H9 (cell line): ENCODE measurements at regions not wholly inside any gene's neighbourhood (a gene's known extent, or its start where the extent isn't known, plus 50 kb on each side); places are given as distances from the start of the nearest gene placed in this dataset.
A peak's percentile ranks its signal among the peaks of the same experiment; 100 is the strongest.

Experiments used
- DNase-seq: peaks from one replicate; pipeline ENCODE4 v3.0.0-alpha.2; 2017
- H2AFZ ChIP-seq: one replicate; pipeline ENCODE4 v1.6.1; 2013; ENCODE audit warnings: mild to moderate bottlenecking, low read length, control low read depth, moderate library complexity
- H2AK5ac ChIP-seq: 2 replicates; pipeline ENCODE4 v1.6.1; 2013; ENCODE audit warnings: low read length, control low read depth, mixed read lengths; ENCODE audit not compliant: insufficient read length
- H2BK120ac ChIP-seq: one replicate; pipeline ENCODE4 v1.6.1; 2013; ENCODE audit warnings: low read depth, mild to moderate bottlenecking, low read length, control low read depth, inconsistent platforms; ENCODE audit not compliant: poor library complexity, severe bottlenecking
- H2BK12ac ChIP-seq: 2 replicates; pipeline ENCODE4 v1.6.1; 2013; ENCODE audit warnings: low read length, control low read depth, mixed read lengths, low read depth; ENCODE audit not compliant: insufficient read length
- H2BK15ac ChIP-seq: 2 replicates; pipeline ENCODE4 v1.6.1; 2013; ENCODE audit warnings: low read depth, low read length, control low read depth
- H2BK20ac ChIP-seq: one replicate; pipeline ENCODE4 v1.6.1; 2013; ENCODE audit warnings: low read depth, mild to moderate bottlenecking, low read length, control low read depth, inconsistent platforms; ENCODE audit not compliant: poor library complexity, severe bottlenecking
- H2BK5ac ChIP-seq: 2 replicates; pipeline ENCODE4 v1.6.1; 2013; ENCODE audit warnings: low read length, control low read depth, mixed read lengths; ENCODE audit not compliant: insufficient read length
- H3K14ac ChIP-seq: 2 replicates; pipeline ENCODE4 v1.6.1; 2013; ENCODE audit warnings: low read length, control low read depth; ENCODE audit not compliant: insufficient read depth
- H3K18ac ChIP-seq: 2 replicates; pipeline ENCODE4 v1.6.1; 2013; ENCODE audit warnings: low read depth, mild to moderate bottlenecking, mixed read lengths, low read length, control low read depth; ENCODE audit not compliant: insufficient read length
- H3K23ac ChIP-seq: 2 replicates; pipeline ENCODE4 v1.6.1; 2013; ENCODE audit warnings: low read length, control low read depth, mixed read lengths, low read depth; ENCODE audit not compliant: insufficient read length
- H3K23me2 ChIP-seq: 2 replicates; pipeline ENCODE4 v1.6.1; 2013; ENCODE audit warnings: low read depth, mild to moderate bottlenecking, mixed read lengths, low read length, control low read depth; ENCODE audit not compliant: insufficient read length, poor library complexity, severe bottlenecking
- H3K27ac ChIP-seq: 2 replicates; pipeline ENCODE4 v1.5.1; 2013; ENCODE audit warnings: low read length, control low read depth, mixed read lengths, low read depth; ENCODE audit not compliant: insufficient read length
- H3K27me3 ChIP-seq: 2 replicates; pipeline ENCODE4 v1.6.1; 2013; ENCODE audit warnings: low read length, control low read depth, inconsistent platforms; ENCODE audit not compliant: insufficient read depth
- H3K4ac ChIP-seq: 2 replicates; pipeline ENCODE4 v1.6.1; 2013; ENCODE audit warnings: low read depth, mild to moderate bottlenecking, control low read depth, inconsistent platforms, low read length, moderate library complexity
- H3K4me1 ChIP-seq: 2 replicates; pipeline ENCODE4 v1.6.1; 2013; ENCODE audit warnings: low read length, control low read depth, inconsistent platforms; ENCODE audit not compliant: insufficient read depth
- H3K4me2 ChIP-seq: 2 replicates; pipeline ENCODE4 v1.6.1; 2013; ENCODE audit warnings: low read length, control low read depth, mixed read lengths; ENCODE audit not compliant: insufficient read length, insufficient read depth
- H3K56ac ChIP-seq: 2 replicates; pipeline ENCODE4 v1.6.1; 2013; ENCODE audit warnings: low read depth, mild to moderate bottlenecking, mixed read lengths, low read length, control low read depth; ENCODE audit not compliant: insufficient read length
- H3K79me1 ChIP-seq: 2 replicates; pipeline ENCODE4 v1.6.1; 2013; ENCODE audit warnings: low read depth, mild to moderate bottlenecking, moderate library complexity, low read length, control low read depth, inconsistent platforms; ENCODE audit not compliant: insufficient read depth, poor library complexity, severe bottlenecking
- H3K79me2 ChIP-seq: 2 replicates; pipeline ENCODE4 v1.6.1; 2013; ENCODE audit warnings: low read length, control low read depth, inconsistent platforms; ENCODE audit not compliant: insufficient read depth
- H3K9ac ChIP-seq: 2 replicates; pipeline ENCODE4 v1.6.1; 2013; ENCODE audit warnings: low read length, control low read depth, mixed read lengths; ENCODE audit not compliant: insufficient read length; ENCODE audit errors: extremely low read depth
- H3K9me3 ChIP-seq: one replicate; pipeline ENCODE4 v1.6.1; 2013; ENCODE audit warnings: low read depth, low read length, inconsistent platforms; ENCODE audit not compliant: control insufficient read depth
- H3T11ph ChIP-seq: one replicate; pipeline ENCODE4 v1.6.1; 2013; ENCODE audit warnings: mild to moderate bottlenecking, low read length, control low read depth, inconsistent platforms
- H4K20me1 ChIP-seq: one replicate; pipeline ENCODE4 v1.6.1; 2013; ENCODE audit not compliant: control insufficient read depth, insufficient read length, insufficient read depth
- H4K5ac ChIP-seq: 2 replicates; pipeline ENCODE4 v1.6.1; 2013; ENCODE audit warnings: low read depth, mild to moderate bottlenecking, mixed read lengths, low read length, control low read depth; ENCODE audit not compliant: insufficient read length
- H4K8ac ChIP-seq: replicated peaks from 2 replicates; pipeline ENCODE4 v1.6.1; 2013; ENCODE audit warnings: low read length, control low read depth, mixed read lengths, low read depth; ENCODE audit not compliant: insufficient read length
- H4K91ac ChIP-seq: 2 replicates; pipeline ENCODE4 v1.6.1; 2013; ENCODE audit warnings: low read depth, mild to moderate bottlenecking, moderate library complexity, mixed read lengths, low read length, control low read depth; ENCODE audit not compliant: insufficient read length
- H3K27ac Mint-ChIP-seq, 3 experiments: 2 replicates in 2 of 3; 3 replicates in 1 of 3; pipeline ENCODE4 v1.8.0; 2020 to 2021; ENCODE audit warnings: mixed read lengths in 3 of 3, mild to moderate bottlenecking in 1 of 3, moderate library complexity in 1 of 3
- H3K27me3 Mint-ChIP-seq: 2 replicates; pipeline ENCODE4 v1.8.0; 2021; ENCODE audit warnings: low read depth, mild to moderate bottlenecking, moderate library complexity, mixed read lengths
- H3K36me3 Mint-ChIP-seq, 3 experiments: 2 replicates in 2 of 3; 3 replicates in 1 of 3; pipeline ENCODE4 v1.8.0; 2020 to 2021; ENCODE audit warnings: low read depth in 3 of 3, mixed read lengths in 3 of 3; ENCODE audit not compliant: insufficient read depth in 1 of 3
- H3K4me1 Mint-ChIP-seq, 2 experiments: 2 replicates each; pipeline ENCODE4 v1.8.0; 2020; ENCODE audit warnings: mixed read lengths in 2 of 2
- H3K4me3 Mint-ChIP-seq, 2 experiments: 2 replicates in 1 of 2; 3 replicates in 1 of 2; pipeline ENCODE4 v1.8.0; 2020 to 2021; ENCODE audit warnings: mild to moderate bottlenecking in 2 of 2, mixed read lengths in 2 of 2, moderate library complexity in 1 of 2
- H3K9me3 Mint-ChIP-seq, 2 experiments: 2 replicates in 1 of 2; 3 replicates in 1 of 2; pipeline ENCODE4 v1.8.0; 2020; ENCODE audit warnings: mild to moderate bottlenecking in 2 of 2, mixed read lengths in 2 of 2, moderate library complexity in 1 of 2
- WGBS: extraction: QIAGEN DNeasy Blood & Tissue Kit; methylation state at CpG from one replicate; pipeline ENCODE4 v1.1.7; 2013; ENCODE audit warnings: missing lambda C conversion rate, low lambda C conversion rate, mixed read lengths; ENCODE audit not compliant: insufficient read length; ENCODE audit errors: extremely low coverage; 5-methylcytosine and 5-hydroxymethylcytosine counted together
- TF ChIP-seq, protein P1 (sequence below): fragments of 200-600 bp; sonication (generic); conservative IDR thresholded peaks from 3 replicates; pipeline ENCODE4 v1.8.0; 2021; ENCODE audit warnings: antibody characterized with exemption, mild to moderate bottlenecking

DNA sequence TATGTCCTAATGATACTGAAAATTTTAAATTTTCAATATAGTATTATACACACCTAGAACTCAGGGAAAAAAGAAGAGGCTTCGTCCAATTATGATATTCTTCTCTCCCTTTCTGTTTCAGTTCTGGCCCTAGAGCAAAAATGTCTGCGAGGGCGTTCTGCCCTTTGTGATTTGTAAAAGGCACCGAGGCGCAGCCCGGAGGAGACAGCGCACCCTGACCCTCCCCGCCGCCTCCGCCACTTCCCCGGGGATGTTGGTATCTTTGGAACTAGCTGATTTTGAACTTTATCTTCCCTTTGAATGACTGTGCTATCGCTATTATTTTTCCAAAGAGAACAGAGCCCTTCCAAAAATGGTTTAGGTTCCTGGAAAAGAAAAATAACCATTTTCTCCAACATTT is 173.2 kb upstream of the FAM9B start:
- Mint-ChIP-seq H3K27me3 (peaks cover 3% of the 10 kb centered on the region; the same call in 1 of the 2 replicates), H3K9me3 (peaks cover 0 to 33% of the 10 kb centered on the region in 2 experiments; a peak in 2 of 5 replicates), H3K27ac (peak overlapping the region in 1 of 3 experiments; percentile 14; a peak in 1 of 7 replicates), H3K36me3 (peaks cover 0 to 6% (median 0%) of the 10 kb centered on the region in 3 experiments; a peak in 2 of 7 replicates), H3K4me1 (peaks cover 14 to 17% of the 10 kb centered on the region in 2 experiments), H3K4me3 (no peak overlapping the region)
- Histone ChIP-seq H3K27ac (no peak overlapping the region), H2AFZ (no peak overlapping the region), H4K20me1 (no peaks in the 10 kb centered on the region), H4K5ac (no peak overlapping the region), H3K9ac (no peak overlapping the region), H3K23ac (no peak overlapping the region), H2BK15ac (no peak overlapping the region), H3K18ac (no peak overlapping the region), H3K4me1 (peaks cover 7% of the 10 kb centered on the region), H3K27me3 (no peaks in the 10 kb centered on the region), H3K56ac (no peak overlapping the region), H2BK120ac (no peak overlapping the region), H2BK12ac (no peak overlapping the region), H3K79me2 (no peaks in the 10 kb centered on the region), H3K4me2 (no peak overlapping the region), H4K8ac (no peak overlapping the region), H3K14ac (no peak overlapping the region), H3K23me2 (no peaks in the 10 kb centered on the region), H2BK5ac (no peak overlapping the region), H3T11ph (no peak overlapping the region), H4K91ac (no peak overlapping the region), H3K4ac (no peak overlapping the region), H3K9me3 (no peaks in the 10 kb centered on the region), H2BK20ac (no peak overlapping the region), H3K79me1 (no peaks in the 10 kb centered on the region), H2AK5ac (no peak overlapping the region)
- TF ChIP-seq, protein P1, sequence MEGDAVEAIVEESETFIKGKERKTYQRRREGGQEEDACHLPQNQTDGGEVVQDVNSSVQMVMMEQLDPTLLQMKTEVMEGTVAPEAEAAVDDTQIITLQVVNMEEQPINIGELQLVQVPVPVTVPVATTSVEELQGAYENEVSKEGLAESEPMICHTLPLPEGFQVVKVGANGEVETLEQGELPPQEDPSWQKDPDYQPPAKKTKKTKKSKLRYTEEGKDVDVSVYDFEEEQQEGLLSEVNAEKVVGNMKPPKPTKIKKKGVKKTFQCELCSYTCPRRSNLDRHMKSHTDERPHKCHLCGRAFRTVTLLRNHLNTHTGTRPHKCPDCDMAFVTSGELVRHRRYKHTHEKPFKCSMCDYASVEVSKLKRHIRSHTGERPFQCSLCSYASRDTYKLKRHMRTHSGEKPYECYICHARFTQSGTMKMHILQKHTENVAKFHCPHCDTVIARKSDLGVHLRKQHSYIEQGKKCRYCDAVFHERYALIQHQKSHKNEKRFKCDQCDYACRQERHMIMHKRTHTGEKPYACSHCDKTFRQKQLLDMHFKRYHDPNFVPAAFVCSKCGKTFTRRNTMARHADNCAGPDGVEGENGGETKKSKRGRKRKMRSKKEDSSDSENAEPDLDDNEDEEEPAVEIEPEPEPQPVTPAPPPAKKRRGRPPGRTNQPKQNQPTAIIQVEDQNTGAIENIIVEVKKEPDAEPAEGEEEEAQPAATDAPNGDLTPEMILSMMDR = no peak
- WGBS = no CpG with 5 or more reads among the region's 12 CpGs
- no peak for DNase-seq
